ENCODE measurements at regions not wholly inside any gene's neighbourhood (a gene's known extent, or its start where the extent isn't known, plus 50 kb on each side); places are given as distances from the start of the nearest gene placed in this dataset.

GRCh38 chr7:114793155-114793845 is 128.6 kb upstream of the MDFIC start:
- TF ChIP-seq CTCF (IDR thresholded peaks at IDR 0.05) (no peak), POLR2A (IDR thresholded peaks at IDR 0.05) (no peak), EP300 (IDR thresholded peaks at IDR 0.05) (no peak)
